ENCODE measurements at regions not wholly inside any gene's neighbourhood (a gene's known extent, or its start where the extent isn't known, plus 50 kb on each side); places are given as distances from the start of the nearest gene placed in this dataset.

DNA sequence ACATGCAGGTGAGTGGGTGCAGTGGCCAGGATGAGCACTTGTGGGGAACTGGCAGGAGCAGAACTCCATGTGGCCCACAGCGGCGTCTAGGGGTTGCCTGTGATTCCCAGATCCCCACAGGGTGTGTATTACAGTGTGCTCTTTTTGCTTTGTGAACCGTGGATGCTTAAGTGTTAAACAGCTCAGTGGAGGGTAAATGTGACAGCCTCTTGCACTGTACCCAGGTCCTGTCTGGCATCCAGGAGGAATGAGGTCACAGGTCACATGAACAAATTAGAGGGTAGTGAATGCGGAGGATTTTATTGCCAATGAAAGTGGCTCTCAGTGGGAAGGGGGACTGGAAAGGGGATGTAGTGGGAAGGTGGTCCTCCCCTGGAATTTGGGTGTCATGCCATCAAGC, 447.8 kb downstream of the SPRY1 start:
- no peak overlapping the region for H3K27ac ChIP-seq (ENCODE audit: control insufficient read depth, insufficient read depth, low read length)
- no peaks in the 10 kb centered on the region for H3K79me2 ChIP-seq (ENCODE audit: control insufficient read depth, insufficient read depth, low read length)
- H3K9ac ChIP-seq (ENCODE audit: control insufficient read depth, extremely low read depth, insufficient read depth, low read length) = no peak overlapping the region
- H2AFZ ChIP-seq (ENCODE audit: control insufficient read depth, low read length) = no peak overlapping the region
- H3K27me3 ChIP-seq (ENCODE audit: control insufficient read depth, extremely low read depth, insufficient read depth, low read length) = no peaks in the 10 kb centered on the region
- no peak overlapping the region for H3K4me2 ChIP-seq (ENCODE audit: control insufficient read depth, extremely low read depth, insufficient read depth, low read depth, low read length)
- no peak for DNase-seq (ENCODE audit: low read depth, low spot score)
- H3K9me3 ChIP-seq (ENCODE audit: control insufficient read depth, low read depth, low read length) = no peaks in the 10 kb centered on the region
- no peak for TF ChIP-seq EZH2 (IDR thresholded peaks at IDR 0.05; ENCODE audit: low read length)
- TF ChIP-seq, protein P1, sequence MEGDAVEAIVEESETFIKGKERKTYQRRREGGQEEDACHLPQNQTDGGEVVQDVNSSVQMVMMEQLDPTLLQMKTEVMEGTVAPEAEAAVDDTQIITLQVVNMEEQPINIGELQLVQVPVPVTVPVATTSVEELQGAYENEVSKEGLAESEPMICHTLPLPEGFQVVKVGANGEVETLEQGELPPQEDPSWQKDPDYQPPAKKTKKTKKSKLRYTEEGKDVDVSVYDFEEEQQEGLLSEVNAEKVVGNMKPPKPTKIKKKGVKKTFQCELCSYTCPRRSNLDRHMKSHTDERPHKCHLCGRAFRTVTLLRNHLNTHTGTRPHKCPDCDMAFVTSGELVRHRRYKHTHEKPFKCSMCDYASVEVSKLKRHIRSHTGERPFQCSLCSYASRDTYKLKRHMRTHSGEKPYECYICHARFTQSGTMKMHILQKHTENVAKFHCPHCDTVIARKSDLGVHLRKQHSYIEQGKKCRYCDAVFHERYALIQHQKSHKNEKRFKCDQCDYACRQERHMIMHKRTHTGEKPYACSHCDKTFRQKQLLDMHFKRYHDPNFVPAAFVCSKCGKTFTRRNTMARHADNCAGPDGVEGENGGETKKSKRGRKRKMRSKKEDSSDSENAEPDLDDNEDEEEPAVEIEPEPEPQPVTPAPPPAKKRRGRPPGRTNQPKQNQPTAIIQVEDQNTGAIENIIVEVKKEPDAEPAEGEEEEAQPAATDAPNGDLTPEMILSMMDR (optimal IDR thresholded peaks at IDR 0.05 in 1 of 3, IDR thresholded peaks at IDR 0.05 in 1 of 3, conservative IDR thresholded peaks at IDR 0.05 in 1 of 3; ENCODE audit: extremely low read depth in 1 of 3, insufficient read depth in 2 of 3, low read length in 3 of 3) = no peak
- H4K20me1 ChIP-seq (ENCODE audit: control insufficient read depth, extremely low read depth, insufficient read depth, low read length) = no peaks in the 10 kb centered on the region
- FAIRE-seq = no peak
- H3K36me3 ChIP-seq (ENCODE audit: control insufficient read depth in 2 of 2, extremely low read depth in 1 of 2, insufficient read depth in 2 of 2, low read length in 2 of 2) = no peaks in the 10 kb centered on the region
- no peaks in the 10 kb centered on the region for H3K4me1 ChIP-seq (ENCODE audit: control insufficient read depth, extremely low read depth, insufficient read depth, low read length)
- dilution Hi-C loops (cut with MboI; ENCODE audit: extremely low pct_ligation_motif_present, low sequenced_read_pairs) = no loop called here
- no peaks in the 10 kb centered on the region for H3K9me1 ChIP-seq (ENCODE audit: control insufficient read depth, extremely low read depth, insufficient read depth, low read length)
- H3K4me3 ChIP-seq (ENCODE audit: control insufficient read depth in 2 of 3, extremely low read depth in 1 of 3, insufficient read depth in 2 of 3, low read depth in 1 of 3, low read length in 3 of 3) = no peak overlapping the region

GRCh38 chr4:123846092-123846491, 449.5 kb downstream of the SPRY1 start:
- no peak for DNase-seq (ENCODE audit: low read depth, low spot score)
- no peaks in the 10 kb centered on the region for H4K20me1 ChIP-seq (ENCODE audit: control insufficient read depth, extremely low read depth, insufficient read depth, low read length)

More at GRCh38 chr4:123846092-123846491, 449.5 kb downstream of the SPRY1 start:
- no peak overlapping the region for H3K4me2 ChIP-seq (ENCODE audit: control insufficient read depth, extremely low read depth, insufficient read depth, low read depth, low read length)
- H3K27ac ChIP-seq (ENCODE audit: control insufficient read depth, insufficient read depth, low read length) = no peak overlapping the region
- dilution Hi-C loops (cut with MboI; ENCODE audit: extremely low pct_ligation_motif_present, low sequenced_read_pairs) = no loop called here
- no peaks in the 10 kb centered on the region for H3K4me1 ChIP-seq (ENCODE audit: control insufficient read depth, extremely low read depth, insufficient read depth, low read length)
- H3K79me2 ChIP-seq (ENCODE audit: control insufficient read depth, insufficient read depth, low read length) = no peaks in the 10 kb centered on the region
- H3K9ac ChIP-seq (ENCODE audit: control insufficient read depth, extremely low read depth, insufficient read depth, low read length) = no peak overlapping the region
- no peaks in the 10 kb centered on the region for H3K27me3 ChIP-seq (ENCODE audit: control insufficient read depth, extremely low read depth, insufficient read depth, low read length)
- H2AFZ ChIP-seq (ENCODE audit: control insufficient read depth, low read length) = no peak overlapping the region
- FAIRE-seq = no peak
- TF ChIP-seq, protein P1 (optimal IDR thresholded peaks at IDR 0.05 in 1 of 3, IDR thresholded peaks at IDR 0.05 in 1 of 3, conservative IDR thresholded peaks at IDR 0.05 in 1 of 3; ENCODE audit: extremely low read depth in 1 of 3, insufficient read depth in 2 of 3, low read length in 3 of 3) = no peak
- TF ChIP-seq EZH2 (IDR thresholded peaks at IDR 0.05; ENCODE audit: low read length) = no peak
- no peaks in the 10 kb centered on the region for H3K9me3 ChIP-seq (ENCODE audit: control insufficient read depth, low read depth, low read length)
- H3K4me3 ChIP-seq (ENCODE audit: control insufficient read depth in 2 of 3, extremely low read depth in 1 of 3, insufficient read depth in 2 of 3, low read depth in 1 of 3, low read length in 3 of 3) = no peak overlapping the region
- H3K36me3 ChIP-seq (ENCODE audit: control insufficient read depth in 2 of 2, extremely low read depth in 1 of 2, insufficient read depth in 2 of 2, low read length in 2 of 2) = no peaks in the 10 kb centered on the region
- H3K9me1 ChIP-seq (ENCODE audit: control insufficient read depth, extremely low read depth, insufficient read depth, low read length) = no peaks in the 10 kb centered on the region
